Esophagus (tissue), 2 donors: ENCODE measurements at regions not wholly inside any gene's neighbourhood (a gene's known extent, or its start where the extent isn't known, plus 50 kb on each side); places are given as distances from the start of the nearest gene placed in this dataset.
"Not testable (repeated sequence)": the region's sequence is repeated elsewhere in the genome, so short reads cannot be mapped to it uniquely, and the experiment has no call there.

ENCODE experiments used
- H3K27ac ChIP-seq, 2 donors: one replicate each; pipeline ENCODE4 v1.5.1; 2013; ENCODE audit warnings: low read depth in 2 of 2, mild to moderate bottlenecking in 2 of 2, inconsistent platforms in 1 of 2, low read length in 1 of 2, moderate library complexity in 1 of 2
- H3K27me3 ChIP-seq, 2 donors: one replicate each; pipeline ENCODE4 v1.6.1; 2013; ENCODE audit warnings: low read length in 2 of 2, control low read depth in 1 of 2, mild to moderate bottlenecking in 1 of 2; ENCODE audit not compliant: insufficient read depth in 2 of 2, control insufficient read depth in 1 of 2
- H3K36me3 ChIP-seq, 2 donors: one replicate each; pipeline ENCODE4 v1.6.1; 2013; ENCODE audit warnings: low read length in 1 of 2; ENCODE audit not compliant: control insufficient read depth in 2 of 2, insufficient read depth in 2 of 2
- H3K4me1 ChIP-seq, 2 donors: one replicate each; pipeline ENCODE4 v1.6.1; 2013; ENCODE audit warnings: low read length in 1 of 2; ENCODE audit not compliant: control insufficient read depth in 2 of 2, insufficient read depth in 2 of 2
- H3K4me3 ChIP-seq, 2 donors: one replicate each; pipeline ENCODE4 v1.5.1; 2013; ENCODE audit warnings: low read length in 2 of 2, mild to moderate bottlenecking in 2 of 2, low read depth in 1 of 2, moderate library complexity in 1 of 2
- H3K9me3 ChIP-seq, 2 donors: one replicate each; pipeline ENCODE4 v1.6.1; 2013; ENCODE audit warnings: mild to moderate bottlenecking in 2 of 2, low read depth in 1 of 2, low read length in 1 of 2, moderate library complexity in 1 of 2; ENCODE audit not compliant: control insufficient read depth in 2 of 2, insufficient read depth in 1 of 2
- WGBS, 2 donors: extraction: QIAGEN DNeasy Blood & Tissue Kit; methylation state at CpG; one replicate each; pipeline ENCODE4 v1.1.7; 2013; 5-methylcytosine and 5-hydroxymethylcytosine counted together
- donor health status: healthy with polysubstance abuse.
- donor health status: Bipolar disorder and iron deficiency.

GRCh38 chr5:106986006-106986405 is 684.7 kb downstream of the EFNA5 start:
- H3K4me3 ChIP-seq, result no peak overlapping the region
- no peaks in the 10 kb centered on the region for H3K27me3 ChIP-seq
- 39 to 68% methylated on average over 2 of the region's 2 CpGs for WGBS, 2 donors
- H3K27ac ChIP-seq, result no peak overlapping the region
- H3K4me1 ChIP-seq, result no peaks in the 10 kb centered on the region
- no peaks in the 10 kb centered on the region for H3K36me3 ChIP-seq
- no peaks in the 10 kb centered on the region for H3K9me3 ChIP-seq

- Histone ChIP-seq H3K9me3 (no peaks in the 10 kb centered on the region), H3K4me1 (no peaks in the 10 kb centered on the region), H3K27ac (no peak overlapping the region), H3K36me3 (no peaks in the 10 kb centered on the region), H3K4me3 (no peak overlapping the region), H3K27me3 (no peaks in the 10 kb centered on the region)
- WGBS, 2 donors, result 70 to 79% methylated on average over 6 of the region's 6 CpGs
Observed at GRCh38 chr5:106985174-106985573, 685.6 kb downstream of the EFNA5 start.

- 83 to 92% methylated on average over 11 of the region's 11 CpGs for WGBS, 2 donors
- H3K27me3 ChIP-seq, H3K4me1 ChIP-seq, H3K36me3 ChIP-seq, H3K9me3 ChIP-seq, H3K4me3 ChIP-seq, H3K27ac ChIP-seq: not testable (repeated sequence)
Observed at GRCh38 chr5:106979178-106979577, 691.6 kb downstream of the EFNA5 start.

- not testable (repeated sequence) for H3K27me3 ChIP-seq, H3K4me1 ChIP-seq, H3K4me3 ChIP-seq, H3K36me3 ChIP-seq, H3K27ac ChIP-seq, H3K9me3 ChIP-seq
- 86 to 88% methylated on average over 11 to 13 of the region's 13 CpGs for WGBS, 2 donors
Observed at GRCh38 chr5:106978582-106979165, 692.1 kb downstream of the EFNA5 start.

GRCh38 chr5:106976363-106976762 is 694.4 kb downstream of the EFNA5 start:
- Histone ChIP-seq H3K36me3 (no peaks in the 10 kb centered on the region), H3K9me3 (no peaks in the 10 kb centered on the region), H3K27ac (no peak overlapping the region), H3K4me3 (no peak overlapping the region), H3K27me3 (no peaks in the 10 kb centered on the region), H3K4me1 (no peaks in the 10 kb centered on the region)
- 87 to 93% methylated on average over 3 of the region's 3 CpGs for WGBS, 2 donors

- Histone ChIP-seq H3K9me3 (no peaks in the 10 kb centered on the region), H3K27ac (no peak overlapping the region), H3K4me1 (no peaks in the 10 kb centered on the region), H3K36me3 (no peaks in the 10 kb centered on the region), H3K4me3 (no peak overlapping the region), H3K27me3 (no peaks in the 10 kb centered on the region)
- 49 to 54% methylated on average over 2 of the region's 2 CpGs for WGBS, 2 donors
Observed at GRCh38 chr5:106974272-106974671, 696.5 kb downstream of the EFNA5 start.

GRCh38 chr5:106966686-106967315 is 703.9 kb downstream of the EFNA5 start:
- no peaks in the 10 kb centered on the region for H3K27me3 ChIP-seq
- H3K36me3 ChIP-seq, result no peaks in the 10 kb centered on the region
- H3K27ac ChIP-seq, result peak overlapping the region in 1 of 2 donors; percentile 14
- 86 to 87% methylated on average over 4 of the region's 4 CpGs for WGBS, 2 donors
- H3K4me3 ChIP-seq, result no peak overlapping the region
- H3K9me3 ChIP-seq, result no peaks in the 10 kb centered on the region
- H3K4me1 ChIP-seq, result no peaks in the 10 kb centered on the region

GRCh38 chr5:106964132-106964531 is 706.6 kb downstream of the EFNA5 start:
- no peak overlapping the region for H3K4me3 ChIP-seq
- no peaks in the 10 kb centered on the region for H3K36me3 ChIP-seq
- no peak overlapping the region for H3K27ac ChIP-seq
- H3K9me3 ChIP-seq, result no peaks in the 10 kb centered on the region
- WGBS, 2 donors, result 35 to 38% methylated on average over 1 of the region's 1 CpG
- H3K27me3 ChIP-seq, result no peaks in the 10 kb centered on the region
- no peaks in the 10 kb centered on the region for H3K4me1 ChIP-seq

GRCh38 chr5:106963630-106964029 is 707.1 kb downstream of the EFNA5 start:
- Histone ChIP-seq H3K4me1 (no peaks in the 10 kb centered on the region), H3K27ac (no peak overlapping the region), H3K9me3 (no peaks in the 10 kb centered on the region), H3K4me3 (no peak overlapping the region), H3K27me3 (no peaks in the 10 kb centered on the region), H3K36me3 (no peaks in the 10 kb centered on the region)
- 74 to 91% methylated on average over 1 of the region's 1 CpG for WGBS, 2 donors
